ENCODE measurements at regions not wholly inside any gene's neighbourhood (a gene's known extent, or its start where the extent isn't known, plus 50 kb on each side); places are given as distances from the start of the nearest gene placed in this dataset.
"Not testable (repeated sequence)": the region's sequence is repeated elsewhere in the genome, so short reads cannot be mapped to it uniquely, and the experiment has no call there.

DNA sequence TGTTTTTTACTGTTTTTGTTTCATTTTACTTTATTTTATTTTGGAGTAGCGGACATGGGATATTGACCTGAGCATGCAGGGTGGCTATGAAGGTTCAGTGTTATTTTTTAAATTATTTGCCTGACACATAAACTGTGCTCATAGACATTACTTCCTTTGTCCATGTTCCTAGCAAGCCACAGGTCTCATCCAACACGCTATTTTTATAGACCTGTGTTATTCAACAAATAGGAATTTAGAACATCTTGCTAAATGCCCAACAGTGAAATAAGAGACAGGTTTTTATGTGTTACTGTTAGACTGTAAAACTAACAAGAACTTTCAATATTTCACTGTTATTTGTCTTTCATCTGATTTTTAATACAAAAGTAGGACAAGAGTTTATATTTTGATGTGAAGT, 756.4 kb downstream of the KCNT2 start:
- Mint-ChIP-seq H3K4me1 (no peaks in the 10 kb centered on the region), H3K36me3 (ENCODE audit: low read depth) (no peaks in the 10 kb centered on the region), H3K4me3 (no peak overlapping the region), H3K9me3 (no peaks in the 10 kb centered on the region), H3K27me3 (no peaks in the 10 kb centered on the region), H3K27ac (no peak overlapping the region)
- ATAC-seq (ENCODE audit: low read depth) (no peak), DNase-seq (no peak)
- intact Hi-C loops (cut with micrococcal nuclease), result no loop called here
- ChIA-PET CTCF (no interaction called here), POLR2A (no interaction called here)
- TF ChIP-seq, protein P1, sequence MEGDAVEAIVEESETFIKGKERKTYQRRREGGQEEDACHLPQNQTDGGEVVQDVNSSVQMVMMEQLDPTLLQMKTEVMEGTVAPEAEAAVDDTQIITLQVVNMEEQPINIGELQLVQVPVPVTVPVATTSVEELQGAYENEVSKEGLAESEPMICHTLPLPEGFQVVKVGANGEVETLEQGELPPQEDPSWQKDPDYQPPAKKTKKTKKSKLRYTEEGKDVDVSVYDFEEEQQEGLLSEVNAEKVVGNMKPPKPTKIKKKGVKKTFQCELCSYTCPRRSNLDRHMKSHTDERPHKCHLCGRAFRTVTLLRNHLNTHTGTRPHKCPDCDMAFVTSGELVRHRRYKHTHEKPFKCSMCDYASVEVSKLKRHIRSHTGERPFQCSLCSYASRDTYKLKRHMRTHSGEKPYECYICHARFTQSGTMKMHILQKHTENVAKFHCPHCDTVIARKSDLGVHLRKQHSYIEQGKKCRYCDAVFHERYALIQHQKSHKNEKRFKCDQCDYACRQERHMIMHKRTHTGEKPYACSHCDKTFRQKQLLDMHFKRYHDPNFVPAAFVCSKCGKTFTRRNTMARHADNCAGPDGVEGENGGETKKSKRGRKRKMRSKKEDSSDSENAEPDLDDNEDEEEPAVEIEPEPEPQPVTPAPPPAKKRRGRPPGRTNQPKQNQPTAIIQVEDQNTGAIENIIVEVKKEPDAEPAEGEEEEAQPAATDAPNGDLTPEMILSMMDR (IDR thresholded peaks at IDR 0.05), result no peak

DNA sequence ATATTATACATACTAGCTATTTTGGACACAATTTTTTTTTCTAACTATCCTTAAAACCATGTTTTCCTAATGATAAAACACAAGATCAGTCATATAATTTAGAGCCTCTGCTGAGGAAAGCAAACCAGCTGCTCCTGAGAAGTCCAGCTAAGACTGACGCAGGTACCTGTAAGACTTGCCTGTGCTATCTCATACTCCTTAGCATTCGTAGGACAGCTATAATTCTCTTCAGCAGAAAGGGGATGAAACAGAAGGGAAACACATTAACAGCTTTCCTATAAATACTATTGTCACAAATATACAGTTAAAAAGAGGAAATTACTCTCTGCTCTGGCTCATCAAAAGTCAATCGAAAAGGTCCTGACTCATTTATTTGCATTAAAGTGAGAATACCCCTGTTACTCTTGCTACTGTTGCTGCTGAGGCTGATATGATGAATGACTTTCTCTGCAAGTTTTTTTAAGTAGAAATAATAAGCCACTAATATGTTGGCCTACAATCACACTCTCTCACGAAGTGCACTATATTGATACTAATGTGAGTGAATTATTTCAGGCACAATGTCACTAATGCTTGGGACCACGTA, 757.1 kb downstream of the KCNT2 start:
- no peaks in the 10 kb centered on the region for H3K36me3 Mint-ChIP-seq (ENCODE audit: low read depth)
- H3K9me3 Mint-ChIP-seq, result no peaks in the 10 kb centered on the region
- no peak for ATAC-seq (ENCODE audit: low read depth)

DNA sequence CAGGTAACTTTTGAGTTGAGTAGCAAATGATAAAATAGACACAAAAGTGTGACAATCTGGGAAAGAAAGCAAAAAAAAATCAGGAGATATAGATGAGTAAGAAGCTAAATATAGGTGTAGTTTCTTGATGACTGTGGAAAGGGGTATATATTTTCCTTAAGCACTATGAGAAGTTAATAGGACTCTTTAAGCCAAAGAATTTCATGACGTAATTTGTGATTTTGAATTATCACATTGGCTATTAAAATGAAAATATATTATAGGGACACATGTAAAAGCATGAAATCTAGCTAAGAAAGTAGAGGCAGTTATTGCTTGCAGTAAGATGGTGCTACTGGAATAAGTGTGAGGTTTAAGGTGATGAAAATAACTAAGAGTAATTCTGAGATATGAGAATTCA, 759.1 kb downstream of the KCNT2 start:
- Mint-ChIP-seq H3K4me3 (no peak overlapping the region), H3K9me3 (peaks cover 8% of the 10 kb centered on the region), H3K27me3 (no peaks in the 10 kb centered on the region), H3K36me3 (ENCODE audit: low read depth) (no peaks in the 10 kb centered on the region), H3K27ac (no peak overlapping the region), H3K4me1 (no peaks in the 10 kb centered on the region)
- ATAC-seq (ENCODE audit: low read depth), result no peak
- DNase-seq, result no peak
- TF ChIP-seq, protein P1 (IDR thresholded peaks at IDR 0.05), result no peak
- intact Hi-C loops (cut with micrococcal nuclease), result no loop called here
- ChIA-PET POLR2A (no interaction called here), CTCF (no interaction called here)

More for the DNA sequence above, 757.1 kb downstream of the KCNT2 start:
- no peaks in the 10 kb centered on the region for H3K4me1 Mint-ChIP-seq
- ChIA-PET CTCF (no interaction called here), POLR2A (no interaction called here)
- H3K27me3 Mint-ChIP-seq, result no peaks in the 10 kb centered on the region
- TF ChIP-seq, protein P1 (IDR thresholded peaks at IDR 0.05), result no peak
- H3K27ac Mint-ChIP-seq, result no peak overlapping the region
- intact Hi-C loops (cut with micrococcal nuclease), result no loop called here
- no peak overlapping the region for H3K4me3 Mint-ChIP-seq
- DNase-seq, result no peak

DNA sequence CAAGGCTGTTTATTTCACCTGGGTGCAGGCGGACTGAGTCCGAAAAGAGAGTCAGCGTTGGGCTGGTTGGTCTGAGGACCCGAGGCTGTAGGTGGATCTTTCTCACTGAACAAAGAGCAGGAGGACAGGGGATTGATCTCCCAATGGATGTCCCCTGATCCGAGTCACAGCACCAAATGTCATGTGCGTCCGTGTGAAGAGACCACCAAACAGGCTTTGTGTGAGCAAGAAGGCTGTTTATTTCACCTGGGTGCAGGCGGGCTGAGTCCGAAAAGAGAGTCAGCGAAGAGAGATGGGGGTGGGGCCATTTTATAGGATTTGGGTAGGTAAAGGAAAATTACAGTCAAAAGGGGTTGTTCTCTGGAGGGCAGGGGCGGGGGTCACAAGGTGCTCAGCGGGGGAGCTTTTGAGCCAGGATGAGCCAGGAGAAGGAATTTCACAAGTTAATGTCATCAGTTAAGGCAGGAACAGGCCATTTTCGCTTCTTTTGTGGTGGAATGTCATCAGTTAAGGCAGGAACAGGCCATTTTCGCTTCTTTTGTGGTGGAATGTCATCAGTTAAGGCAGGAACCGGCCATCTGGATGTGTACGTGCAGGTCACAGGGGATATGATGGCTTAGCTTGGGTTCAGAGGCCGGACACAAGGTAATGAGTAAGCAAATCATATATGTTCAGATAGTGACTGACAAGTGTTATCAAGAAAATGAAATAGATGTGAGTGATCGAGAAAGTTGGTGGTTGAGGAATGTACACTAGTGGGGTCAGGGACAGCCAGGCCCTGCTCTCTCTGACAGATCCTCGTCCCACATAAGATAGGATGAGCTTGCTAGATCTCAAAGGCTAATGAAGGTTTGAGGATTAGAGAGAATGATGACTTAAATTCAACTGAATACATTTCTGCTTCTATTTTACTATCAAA, 760.0 kb downstream of the KCNT2 start:
- CTCF ChIA-PET; H3K27ac Mint-ChIP-seq; H3K27me3 Mint-ChIP-seq; DNase-seq; H3K4me1 Mint-ChIP-seq; intact Hi-C loops (cut with micrococcal nuclease); H3K36me3 Mint-ChIP-seq (ENCODE audit: low read depth); H3K9me3 Mint-ChIP-seq; H3K4me3 Mint-ChIP-seq; ATAC-seq (ENCODE audit: low read depth); POLR2A ChIA-PET: not testable (repeated sequence)

DNA sequence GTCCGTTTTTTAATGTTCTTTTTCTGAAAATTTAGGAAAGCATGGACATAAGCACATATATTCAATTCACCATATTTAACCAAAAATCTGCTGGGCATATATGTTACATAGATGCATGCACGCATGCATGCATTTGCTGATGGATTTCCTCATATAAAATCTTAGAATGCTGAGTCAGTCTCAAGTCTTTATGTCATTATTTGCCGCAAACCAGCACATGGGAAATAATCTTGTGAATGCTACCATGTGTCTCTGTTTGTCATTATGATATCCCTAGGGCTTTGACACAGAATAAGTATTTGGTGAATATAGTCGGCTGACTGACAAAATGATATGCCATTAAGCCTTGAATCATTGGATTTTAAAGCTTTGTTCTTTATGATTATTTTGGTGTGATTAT, 776.5 kb downstream of the KCNT2 start:
- H3K27me3 Mint-ChIP-seq, result no peaks in the 10 kb centered on the region
- DNase-seq, result no peak
- intact Hi-C loops (cut with micrococcal nuclease), result no loop called here
- no peaks in the 10 kb centered on the region for H3K9me3 Mint-ChIP-seq
- no peak overlapping the region for H3K27ac Mint-ChIP-seq
- H3K4me1 Mint-ChIP-seq, result no peaks in the 10 kb centered on the region
- H3K36me3 Mint-ChIP-seq (ENCODE audit: low read depth), result no peaks in the 10 kb centered on the region
- ATAC-seq (ENCODE audit: low read depth), result no peak
- ChIA-PET CTCF (no interaction called here), POLR2A (no interaction called here)
- TF ChIP-seq, protein P1 (IDR thresholded peaks at IDR 0.05), result no peak
- no peak overlapping the region for H3K4me3 Mint-ChIP-seq
